Psoas muscle (tissue), 7 donors: ENCODE measurements at regions not wholly inside any gene's neighbourhood (a gene's known extent, or its start where the extent isn't known, plus 50 kb on each side); places are given as distances from the start of the nearest gene placed in this dataset.

Experiments
- ATAC-seq, 4 donors: fragments of 200-7000 bp; cut with Tn5 transposase; one replicate each; pipeline ENCODE4 v1.9.1; 2020; ENCODE audit warnings: moderate library complexity in 3 of 4, mild to moderate bottlenecking in 2 of 4
- DNase-seq, 2 donors: peaks; one replicate each; pipeline ENCODE4 v3.0.0-alpha.2; 2020
- H3K27ac ChIP-seq: fragments of 200-600 bp; one replicate; pipeline ENCODE4 v1.8.0; 2022
- H3K27me3 ChIP-seq, 3 donors: fragments of 200-600 bp in 1 of 3; one replicate each; pipeline versions ENCODE4 v1.6.1 to v1.8.0; 2013 to 2022; ENCODE audit warnings: low read length in 2 of 3, mild to moderate bottlenecking in 2 of 3, moderate library complexity in 1 of 3; ENCODE audit not compliant: insufficient read depth in 3 of 3
- H3K36me3 ChIP-seq, 2 donors: fragments of 200-600 bp in 1 of 2; one replicate each; pipeline versions ENCODE4 v1.6.1 to v1.8.0; 2013 to 2022; ENCODE audit warnings: low read depth in 1 of 2, mild to moderate bottlenecking in 1 of 2, moderate library complexity in 1 of 2; ENCODE audit not compliant: insufficient read depth in 1 of 2
- H3K4me1 ChIP-seq: fragments of 200-600 bp; one replicate; pipeline ENCODE4 v1.8.0; 2022
- H3K4me3 ChIP-seq: fragments of 200-600 bp; one replicate; pipeline ENCODE4 v1.8.0; 2022; ENCODE audit warnings: mild to moderate bottlenecking
- H3K9me3 ChIP-seq: fragments of 200-600 bp; one replicate; pipeline ENCODE4 v1.8.0; 2022
- CTCF ChIP-seq: fragments of 200-600 bp; IDR thresholded peaks from one replicate; pipeline ENCODE4 v1.8.0; 2022; ENCODE audit warnings: antibody characterized with exemption
- WGBS, 3 donors: extraction: QIAGEN DNeasy Blood & Tissue Kit; methylation state at CpG; one replicate each; pipeline versions ENCODE4 v1.1.6 to v1.1.7; 2013; 5-methylcytosine and 5-hydroxymethylcytosine counted together
- intact Hi-C, 2 donors: fragments of 100-400 bp; cut with DNase I; formaldehyde crosslinking; loops; one replicate each; pipeline versions ENCODE4 v1.11.0 to v1.14.2; 2022
- donor health status: healthy with polysubstance abuse.
- donor health status: DM: no; HTN: no; CAD: no; lungs with moderate emphysema.
- donor health status: Bipolar disorder and iron deficiency.
- donor health status: healthy.
- donor health status: DM: yes; HTN: yes; CAD: no.
- donor health status: DM: no; HTN: no; CAD: no.
- donor health status: DM: yes; HTN: yes; CAD: no.

- no peak for TF ChIP-seq CTCF
- intact Hi-C loops, result no loop called here
- 68% methylated on average over 6 of the region's 6 CpGs for WGBS, 3 donors
These were observed 1136.9 kb downstream of the TAF11L14 start for GRCh38 chr5:18771097-18771610.

GRCh38 chr5:18772475-18772874 is 1138.2 kb downstream of the TAF11L14 start:
- intact Hi-C loops, result no loop called here
- ATAC-seq, result no peak
- TF ChIP-seq CTCF, result no peak

More at GRCh38 chr5:18771097-18771610, 1136.9 kb downstream of the TAF11L14 start:
- Histone ChIP-seq H3K4me3 (no peak overlapping the region), H3K36me3 (no peaks in the 10 kb centered on the region), H3K4me1 (no peaks in the 10 kb centered on the region), H3K27ac (no peak overlapping the region), H3K27me3 (no peaks in the 10 kb centered on the region), H3K9me3 (no peaks in the 10 kb centered on the region)
- no peak for ATAC-seq
- no peak for DNase-seq

GRCh38 chr5:18778225-18778624 is 1144.0 kb downstream of the TAF11L14 start:
- Histone ChIP-seq H3K27ac (no peak overlapping the region), H3K36me3 (no peaks in the 10 kb centered on the region), H3K9me3 (no peaks in the 10 kb centered on the region), H3K4me1 (no peaks in the 10 kb centered on the region), H3K4me3 (no peak overlapping the region), H3K27me3 (no peaks in the 10 kb centered on the region)
- 69 to 84% (median 84%) methylated on average over 1 of the region's 1 CpG for WGBS, 3 donors
- TF ChIP-seq CTCF, result no peak
- ATAC-seq, result no peak
- intact Hi-C loops, result no loop called here
- no peak for DNase-seq

More at GRCh38 chr5:18772475-18772874, 1138.2 kb downstream of the TAF11L14 start:
- H3K9me3 ChIP-seq, result no peaks in the 10 kb centered on the region
- H3K36me3 ChIP-seq, result no peaks in the 10 kb centered on the region
- no peaks in the 10 kb centered on the region for H3K4me1 ChIP-seq
- no peak overlapping the region for H3K4me3 ChIP-seq
- WGBS, 3 donors, result 44 to 56% (median 56%) methylated on average over 4 of the region's 4 CpGs
- no peak overlapping the region for H3K27ac ChIP-seq
- no peaks in the 10 kb centered on the region for H3K27me3 ChIP-seq
- DNase-seq, result no peak

GRCh38 chr5:18789218-18789998 is 1155.1 kb downstream of the TAF11L14 start:
- no peak for ATAC-seq
- no peaks in the 10 kb centered on the region for H3K9me3 ChIP-seq
- no peak overlapping the region for H3K27ac ChIP-seq
- no peaks in the 10 kb centered on the region for H3K36me3 ChIP-seq
- whole genome bisulfite sequencing, 3 donors, result 85 to 96% (median 89%) methylated on average over 1 of the region's 1 CpG
- H3K4me1 ChIP-seq, result no peaks in the 10 kb centered on the region
- intact Hi-C loops, result no loop called here
- H3K27me3 ChIP-seq, result no peaks in the 10 kb centered on the region
- TF ChIP-seq CTCF, result no peak
- H3K4me3 ChIP-seq, result no peak overlapping the region
- DNase-seq, result no peak

GRCh38 chr5:18792145-18792544 is 1157.9 kb downstream of the TAF11L14 start:
- H3K27me3 ChIP-seq, result no peaks in the 10 kb centered on the region
- intact Hi-C loops, result no loop called here
- TF ChIP-seq CTCF, result no peak
- no peak overlapping the region for H3K27ac ChIP-seq
- no peaks in the 10 kb centered on the region for H3K4me1 ChIP-seq
- ATAC-seq (no peak), DNase-seq (no peak)
- H3K36me3 ChIP-seq, result no peaks in the 10 kb centered on the region
- no peak overlapping the region for H3K4me3 ChIP-seq
- H3K9me3 ChIP-seq, result no peaks in the 10 kb centered on the region
- 82 to 85% (median 83%) methylated on average over 6 of the region's 6 CpGs for WGBS, 3 donors
